GM04504 (cell line): ENCODE measurements at regions not wholly inside any gene's neighbourhood (a gene's known extent, or its start where the extent isn't known, plus 50 kb on each side); places are given as distances from the start of the nearest gene placed in this dataset.

Source experiments
- DNase-seq: peaks from one replicate; pipeline ENCODE4 v3.0.0-alpha.2; 2012; ENCODE audit warnings: low read depth

GRCh38 chr6:43847741-43848630 is 78.0 kb downstream of the VEGFA start:
- DNase-seq = no peak

GRCh38 chr6:43846556-43846955 is 76.5 kb downstream of the VEGFA start:
- no peak for DNase-seq

DNA sequence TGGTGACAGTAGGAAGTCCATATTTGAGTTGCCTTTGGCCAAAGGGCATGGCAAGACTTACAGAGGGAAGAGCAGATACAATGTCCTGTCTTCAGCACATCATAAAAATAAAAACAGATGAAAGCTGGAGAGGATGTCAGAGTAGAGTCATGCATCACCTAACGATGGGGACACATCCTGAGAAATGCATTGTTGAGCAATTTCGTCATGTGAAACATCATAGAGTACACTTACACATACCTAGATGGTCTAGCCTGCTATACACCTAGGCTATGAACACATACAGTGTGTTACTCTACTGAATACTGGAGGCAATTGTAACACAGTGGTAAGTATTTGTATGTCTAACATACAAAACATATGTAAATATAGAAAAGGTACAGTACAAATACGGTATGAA is 75.6 kb downstream of the VEGFA start:
- no peak for DNase-seq

DNA sequence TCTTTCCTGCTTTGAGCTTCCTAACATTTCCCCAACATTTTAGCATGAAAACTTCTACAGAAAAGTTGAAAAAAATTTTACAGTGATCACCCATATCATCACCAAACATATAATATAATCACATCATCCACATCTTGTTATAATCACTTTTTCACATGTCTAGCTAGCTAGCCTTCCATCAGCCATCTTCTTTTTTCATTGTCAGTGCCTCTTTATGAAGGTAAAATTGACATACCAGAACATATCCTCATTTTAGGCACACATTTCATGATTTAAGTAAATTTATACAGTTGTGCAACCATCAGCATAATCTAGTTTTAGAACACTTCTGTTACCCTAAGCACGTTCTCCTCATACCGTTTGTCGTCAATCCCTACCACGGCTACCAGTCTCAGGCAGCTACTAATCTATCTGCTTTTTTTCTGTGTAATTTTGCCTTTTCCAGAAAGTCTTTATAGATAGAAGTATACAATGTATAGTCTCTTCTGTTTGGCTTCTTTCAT is 73.7 kb downstream of the VEGFA start:
- no peak for DNase-seq

DNA sequence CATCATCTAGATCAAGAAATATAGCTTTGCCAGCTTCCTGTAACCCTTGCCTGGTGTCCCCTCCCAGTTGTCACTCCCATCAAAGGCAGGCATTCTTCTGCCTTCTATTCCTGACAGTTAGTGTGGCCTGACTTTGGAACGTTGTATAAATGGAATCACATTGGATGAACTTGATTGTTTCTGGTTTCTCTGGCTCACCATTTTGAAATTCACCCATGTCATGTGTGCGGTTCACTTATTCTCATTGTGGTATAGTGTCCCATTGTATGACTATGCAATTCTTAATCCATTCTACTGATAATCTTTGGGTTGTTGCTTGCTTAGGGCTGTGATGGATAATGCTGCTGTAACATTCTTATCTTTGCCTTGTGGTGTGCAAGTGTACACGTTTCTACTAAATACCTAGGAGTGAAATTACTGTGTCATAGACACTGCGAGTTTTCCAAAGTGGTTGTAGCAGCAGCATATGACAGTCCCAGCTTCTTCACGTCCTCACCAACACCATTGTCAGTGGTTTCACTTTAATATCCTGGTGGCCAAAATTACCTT is 73.2 kb downstream of the VEGFA start:
- DNase-seq = no peak

DNA sequence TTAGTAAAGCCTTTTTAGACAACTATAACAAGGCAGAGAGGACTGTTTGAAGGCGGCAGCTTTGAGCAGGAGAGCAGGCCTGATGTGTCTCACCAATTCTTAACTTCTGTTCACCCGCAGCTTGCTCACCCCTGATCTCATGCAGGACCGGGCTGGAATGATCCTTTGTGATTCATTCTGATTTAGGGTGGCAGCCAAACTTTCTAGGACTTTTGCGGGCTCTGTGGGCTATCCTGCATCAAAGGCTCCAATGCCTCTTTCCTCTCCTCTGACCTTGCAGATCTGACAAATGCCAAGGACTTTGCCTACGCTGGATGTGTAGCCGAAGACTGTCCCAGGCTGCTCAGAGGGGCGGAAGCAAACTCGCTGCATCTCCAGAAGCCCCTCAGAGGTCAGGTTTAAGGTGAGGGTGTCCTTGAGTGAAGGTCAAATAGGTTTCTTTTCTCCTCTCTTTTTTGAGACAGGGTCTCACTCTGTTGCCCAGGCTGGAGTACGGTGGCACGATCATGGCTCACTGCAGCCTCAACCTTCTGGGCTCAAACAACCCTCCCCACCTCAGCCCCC is 72.3 kb downstream of the VEGFA start:
- DNase-seq = no peak

DNA sequence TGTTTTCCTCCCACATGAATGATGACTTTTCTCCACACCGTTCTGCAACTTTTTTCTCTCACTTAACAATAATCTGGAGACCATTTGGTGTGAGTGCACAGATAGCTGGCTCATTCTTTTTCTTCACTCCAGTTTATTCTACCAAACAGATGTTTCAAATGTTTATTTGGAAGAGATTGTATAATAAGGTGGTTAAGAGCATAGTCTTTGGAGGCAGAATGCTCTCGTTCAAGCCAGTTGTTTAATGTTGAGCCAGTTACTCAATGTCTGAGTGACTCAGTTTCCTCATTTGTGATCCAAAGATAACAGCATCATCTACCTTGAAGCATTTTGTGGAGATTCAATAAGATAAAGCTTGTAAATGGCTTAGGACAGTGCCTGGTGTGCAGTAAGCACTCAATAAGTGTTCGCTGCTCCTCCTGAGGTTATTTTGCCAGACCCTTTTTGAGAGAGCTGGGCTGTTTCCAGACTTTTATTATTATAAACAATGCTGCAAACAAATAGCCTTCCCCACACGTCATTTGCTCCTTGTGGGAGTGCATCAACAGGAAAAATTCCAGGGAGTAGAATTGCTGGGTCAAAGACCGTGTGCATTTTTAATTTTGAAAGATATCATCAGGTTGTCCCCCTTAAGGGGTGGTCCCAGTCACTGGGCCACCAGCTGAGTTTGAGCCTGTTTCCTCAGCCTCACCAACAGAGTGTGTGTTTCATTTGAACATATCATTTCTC is 70.6 kb downstream of the VEGFA start:
- DNase-seq = no peak

GRCh38 chr6:43838276-43839036 is 68.4 kb downstream of the VEGFA start:
- peak; percentile 48 for DNase-seq

GRCh38 chr6:43837507-43837906 is 67.5 kb downstream of the VEGFA start:
- DNase-seq = no peak

DNA sequence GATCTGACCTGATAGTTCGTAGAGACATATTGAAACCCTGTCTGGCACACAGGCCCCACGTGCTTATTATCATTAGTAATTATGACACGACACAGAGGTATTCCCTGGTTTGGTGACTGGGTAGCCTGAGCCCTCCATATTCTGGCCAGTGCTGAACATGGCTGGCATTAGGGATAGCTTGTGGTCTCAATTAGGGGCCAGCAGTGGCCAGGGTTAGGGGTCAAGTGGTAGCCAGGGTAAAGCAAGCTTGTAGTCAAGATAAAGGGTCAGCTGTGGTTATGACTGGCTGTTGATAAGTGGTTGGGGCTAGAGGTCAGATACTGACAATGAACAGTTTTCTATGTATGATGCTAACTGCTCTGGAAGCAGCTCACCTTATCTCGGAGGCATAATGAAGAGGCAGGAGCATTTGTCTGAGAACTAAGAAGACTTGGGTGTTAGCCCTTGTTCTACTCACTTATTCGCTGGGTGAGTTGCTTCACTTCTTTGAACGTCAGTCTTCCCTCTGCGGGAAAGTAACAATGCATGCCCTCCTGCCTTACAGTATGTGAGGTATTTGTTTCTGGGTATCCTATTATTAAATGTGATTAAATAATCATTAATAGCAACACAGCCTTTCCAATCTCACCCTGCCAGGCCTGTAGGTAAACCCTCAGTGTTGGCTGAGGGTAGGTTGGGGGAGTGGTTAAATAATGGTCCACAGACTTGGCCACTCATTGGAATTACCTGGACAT is 66.7 kb downstream of the VEGFA start:
- DNase-seq = no peak
